KMS-11 (cell line): ENCODE measurements at regions not wholly inside any gene's neighbourhood (a gene's known extent, or its start where the extent isn't known, plus 50 kb on each side); places are given as distances from the start of the nearest gene placed in this dataset.

ENCODE experiments used
- H2AFZ ChIP-seq: fragments of 200-600 bp; sonication (generic); 2 replicates; pipeline ENCODE4 v1.6.1; 2016; ENCODE audit warnings: antibody characterized with exemption, mixed run types, low read depth
- H3K27ac ChIP-seq: fragments of 200-600 bp; sonication (generic); 2 replicates; pipeline ENCODE4 v1.6.1; 2016; ENCODE audit warnings: mild to moderate bottlenecking, mixed run types
- H3K27me3 ChIP-seq: fragments of 200-600 bp; sonication (generic); 2 replicates; pipeline ENCODE4 v1.6.1; 2017; ENCODE audit warnings: mild to moderate bottlenecking, low read depth, mixed run types, moderate library complexity; ENCODE audit not compliant: insufficient read depth
- H3K36me3 ChIP-seq: fragments of 200-600 bp; sonication (generic); 2 replicates; pipeline ENCODE4 v1.6.1; 2017; ENCODE audit warnings: mild to moderate bottlenecking, mixed run types; ENCODE audit not compliant: insufficient read depth
- H3K4me1 ChIP-seq: fragments of 200-600 bp; sonication (generic); 2 replicates; pipeline ENCODE4 v1.6.1; 2016; ENCODE audit warnings: mild to moderate bottlenecking, low read depth, mixed run types; ENCODE audit not compliant: poor library complexity, severe bottlenecking
- H3K4me2 ChIP-seq: fragments of 200-600 bp; sonication (generic); 2 replicates; pipeline ENCODE4 v1.7.0; 2016; ENCODE audit warnings: mild to moderate bottlenecking, mixed run types
- H3K4me3 ChIP-seq: fragments of 200-600 bp; sonication (generic); IDR thresholded peaks from 2 replicates; pipeline ENCODE4 v1.6.1; 2017; ENCODE audit warnings: low read depth, low read length, mixed read lengths; ENCODE audit not compliant: insufficient read depth
- H3K79me2 ChIP-seq: fragments of 200-600 bp; sonication (generic); 2 replicates; pipeline ENCODE4 v1.6.1; 2016; ENCODE audit warnings: low read depth, mixed run types; ENCODE audit not compliant: insufficient read depth
- H3K9ac ChIP-seq: fragments of 200-600 bp; sonication (generic); 2 replicates; pipeline ENCODE4 v1.6.1; 2016; ENCODE audit warnings: mild to moderate bottlenecking, mixed run types
- H4K20me1 ChIP-seq: fragments of 200-600 bp; sonication (generic); 2 replicates; pipeline ENCODE4 v1.6.1; 2016; ENCODE audit warnings: mild to moderate bottlenecking, mixed run types; ENCODE audit not compliant: insufficient read depth
- TF ChIP-seq, protein P1 (sequence below): fragments of 200-600 bp; sonication (generic); conservative IDR thresholded peaks from 2 replicates; pipeline ENCODE4 v1.6.1; 2017; ENCODE audit warnings: low read depth, mild to moderate bottlenecking, antibody characterized with exemption, low read length, moderate library complexity, mixed read lengths

- Histone ChIP-seq H3K27ac (no peak overlapping the region), H4K20me1 (no peaks in the 10 kb centered on the region), H3K4me1 (no peaks in the 10 kb centered on the region), H3K79me2 (no peaks in the 10 kb centered on the region), H3K4me2 (no peak overlapping the region), H2AFZ (no peak overlapping the region), H3K27me3 (no peaks in the 10 kb centered on the region), H3K36me3 (no peaks in the 10 kb centered on the region), H3K9ac (no peak overlapping the region), H3K4me3 (no peak overlapping the region)
- TF ChIP-seq, protein P1, sequence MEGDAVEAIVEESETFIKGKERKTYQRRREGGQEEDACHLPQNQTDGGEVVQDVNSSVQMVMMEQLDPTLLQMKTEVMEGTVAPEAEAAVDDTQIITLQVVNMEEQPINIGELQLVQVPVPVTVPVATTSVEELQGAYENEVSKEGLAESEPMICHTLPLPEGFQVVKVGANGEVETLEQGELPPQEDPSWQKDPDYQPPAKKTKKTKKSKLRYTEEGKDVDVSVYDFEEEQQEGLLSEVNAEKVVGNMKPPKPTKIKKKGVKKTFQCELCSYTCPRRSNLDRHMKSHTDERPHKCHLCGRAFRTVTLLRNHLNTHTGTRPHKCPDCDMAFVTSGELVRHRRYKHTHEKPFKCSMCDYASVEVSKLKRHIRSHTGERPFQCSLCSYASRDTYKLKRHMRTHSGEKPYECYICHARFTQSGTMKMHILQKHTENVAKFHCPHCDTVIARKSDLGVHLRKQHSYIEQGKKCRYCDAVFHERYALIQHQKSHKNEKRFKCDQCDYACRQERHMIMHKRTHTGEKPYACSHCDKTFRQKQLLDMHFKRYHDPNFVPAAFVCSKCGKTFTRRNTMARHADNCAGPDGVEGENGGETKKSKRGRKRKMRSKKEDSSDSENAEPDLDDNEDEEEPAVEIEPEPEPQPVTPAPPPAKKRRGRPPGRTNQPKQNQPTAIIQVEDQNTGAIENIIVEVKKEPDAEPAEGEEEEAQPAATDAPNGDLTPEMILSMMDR: no peak
Observed at GRCh38 chr9:84212246-84212645, 128.3 kb downstream of the SLC28A3 start.

- Histone ChIP-seq H3K4me1 (no peaks in the 10 kb centered on the region), H3K36me3 (no peaks in the 10 kb centered on the region), H3K27me3 (no peaks in the 10 kb centered on the region), H3K9ac (no peak overlapping the region), H2AFZ (no peak overlapping the region), H3K27ac (no peak overlapping the region), H3K4me2 (no peak overlapping the region), H3K4me3 (no peak overlapping the region), H3K79me2 (no peaks in the 10 kb centered on the region), H4K20me1 (no peaks in the 10 kb centered on the region)
- TF ChIP-seq, protein P1: no peak
Observed at GRCh38 chr9:84212982-84213381, 127.6 kb downstream of the SLC28A3 start.

- Histone ChIP-seq H3K4me3 (no peak overlapping the region), H4K20me1 (no peaks in the 10 kb centered on the region), H3K9ac (no peak overlapping the region), H3K4me1 (no peaks in the 10 kb centered on the region), H2AFZ (no peak overlapping the region), H3K27me3 (no peaks in the 10 kb centered on the region), H3K4me2 (no peak overlapping the region), H3K27ac (no peak overlapping the region), H3K36me3 (no peaks in the 10 kb centered on the region), H3K79me2 (no peaks in the 10 kb centered on the region)
- TF ChIP-seq, protein P1: no peak
Observed at GRCh38 chr9:84216151-84216550, 124.4 kb downstream of the SLC28A3 start.

DNA sequence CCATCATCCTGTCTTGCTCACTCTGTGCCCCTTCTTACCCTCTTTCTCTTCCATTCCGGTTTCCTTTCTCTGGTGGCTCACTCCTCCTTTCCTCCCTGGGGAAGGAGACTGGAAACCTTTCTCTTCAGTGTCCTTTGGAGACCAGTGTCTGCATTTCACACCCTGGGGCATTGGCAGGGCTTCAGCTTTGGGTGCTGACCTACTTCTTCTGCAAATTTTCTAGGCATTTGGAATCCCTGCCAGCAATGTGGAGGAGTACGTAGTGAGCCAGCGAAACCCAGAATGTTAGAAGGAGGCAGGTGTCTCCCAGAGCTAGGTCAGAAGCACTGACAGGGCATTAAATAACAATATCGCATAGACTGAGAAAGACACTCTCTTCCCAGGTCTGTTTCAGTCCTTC lies 122.2 kb downstream of the SLC28A3 start:
- no peaks in the 10 kb centered on the region for H4K20me1 ChIP-seq
- no peak overlapping the region for H3K27ac ChIP-seq
- no peaks in the 10 kb centered on the region for H3K79me2 ChIP-seq
- TF ChIP-seq, protein P1: no peak
- H3K36me3 ChIP-seq: no peaks in the 10 kb centered on the region
- H3K4me3 ChIP-seq: no peak overlapping the region
- H2AFZ ChIP-seq: no peak overlapping the region
- H3K27me3 ChIP-seq: no peaks in the 10 kb centered on the region
- no peak overlapping the region for H3K4me2 ChIP-seq
- no peak overlapping the region for H3K9ac ChIP-seq
- H3K4me1 ChIP-seq: no peaks in the 10 kb centered on the region

DNA sequence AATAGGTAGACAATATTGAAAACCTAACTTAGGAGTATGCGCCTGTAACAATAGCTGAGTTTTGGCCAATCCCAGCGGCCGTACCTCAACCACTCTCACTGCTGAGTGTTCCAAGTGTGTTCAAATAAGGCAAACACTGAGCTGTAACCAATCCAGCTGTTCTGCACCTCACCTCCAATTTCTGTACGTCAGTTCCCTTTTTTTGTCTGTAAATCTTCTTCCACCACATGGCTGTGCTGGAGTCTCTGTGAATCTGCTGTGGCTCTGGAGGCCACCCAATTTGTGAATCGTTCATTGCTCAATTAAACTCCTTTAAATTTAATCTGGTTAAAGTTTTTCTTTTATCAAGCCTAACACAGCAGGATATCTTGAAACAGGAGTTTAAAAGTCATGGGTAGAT lies 116.3 kb downstream of the SLC28A3 start:
- Histone ChIP-seq H3K4me3 (no peak overlapping the region), H3K27ac (no peak overlapping the region), H4K20me1 (no peaks in the 10 kb centered on the region), H3K36me3 (no peaks in the 10 kb centered on the region), H3K79me2 (no peaks in the 10 kb centered on the region), H3K9ac (no peak overlapping the region), H3K4me2 (no peak overlapping the region), H2AFZ (no peak overlapping the region), H3K27me3 (no peaks in the 10 kb centered on the region), H3K4me1 (no peaks in the 10 kb centered on the region)
- TF ChIP-seq, protein P1: no peak
